SKM-1 treated with dmso at 0.1 percent for 144 hours (cell line): ENCODE measurements at regions not wholly inside any gene's neighbourhood (a gene's known extent, or its start where the extent isn't known, plus 50 kb on each side); places are given as distances from the start of the nearest gene placed in this dataset.

ENCODE experiments used
- DNase-seq: peaks from one replicate; lab custom pipeline; 2025; ENCODE audit not compliant: unreplicated experiment; lab: John Stamatoyannopoulos, UW

- no peak for DNase-seq
Observed at GRCh38 chr1:232682248-232682647, 52.3 kb upstream of the SIPA1L2 start.

- no peak for DNase-seq
Observed at GRCh38 chr1:232684371-232685105, 54.6 kb upstream of the SIPA1L2 start.

- DNase-seq = no peak
Observed at GRCh38 chr1:232686346-232686745, 56.4 kb upstream of the SIPA1L2 start.

- no peak for DNase-seq
Observed at GRCh38 chr1:232687304-232687703, 57.4 kb upstream of the SIPA1L2 start.

- no peak for DNase-seq
Observed at GRCh38 chr1:232687728-232688127, 57.8 kb upstream of the SIPA1L2 start.

- no peak for DNase-seq
Observed at GRCh38 chr1:232688398-232688797, 58.5 kb upstream of the SIPA1L2 start.

GRCh38 chr1:232689711-232690110 lies 59.8 kb upstream of the SIPA1L2 start:
- no peak for DNase-seq

- no peak for DNase-seq
Observed at GRCh38 chr1:232690285-232690935, 60.5 kb upstream of the SIPA1L2 start.

- DNase-seq = no peak
Observed at GRCh38 chr1:232694475-232694874, 64.5 kb upstream of the SIPA1L2 start.

- DNase-seq = no peak
Observed at GRCh38 chr1:232695621-232696385, 65.9 kb upstream of the SIPA1L2 start.

GRCh38 chr1:232696466-232696865 lies 66.5 kb upstream of the SIPA1L2 start:
- no peak for DNase-seq

GRCh38 chr1:232697187-232697822 lies 67.4 kb upstream of the SIPA1L2 start:
- DNase-seq = no peak

GRCh38 chr1:232699814-232700213 lies 69.9 kb upstream of the SIPA1L2 start:
- DNase-seq = no peak

GRCh38 chr1:232702911-232703310 lies 73.0 kb upstream of the SIPA1L2 start:
- DNase-seq = no peak

GRCh38 chr1:232704256-232704655 lies 74.3 kb upstream of the SIPA1L2 start:
- DNase-seq = no peak

GRCh38 chr1:232704694-232705680 lies 75.1 kb upstream of the SIPA1L2 start:
- DNase-seq = peak; percentile 62

GRCh38 chr1:232705815-232706575 lies 76.1 kb upstream of the SIPA1L2 start:
- peak; percentile 63 for DNase-seq

GRCh38 chr1:232707142-232707541 lies 77.2 kb upstream of the SIPA1L2 start:
- no peak for DNase-seq

- no peak for DNase-seq
Observed at GRCh38 chr1:232709386-232709785, 79.5 kb upstream of the SIPA1L2 start.

GRCh38 chr1:232711996-232712395 lies 82.1 kb upstream of the SIPA1L2 start:
- DNase-seq = no peak
